AG09309 (cell line): ENCODE measurements at regions not wholly inside any gene's neighbourhood (a gene's known extent, or its start where the extent isn't known, plus 50 kb on each side); places are given as distances from the start of the nearest gene placed in this dataset.

Experiments used
- DNase-seq: peaks from one replicate; pipeline ENCODE4 v3.0.0-alpha.2; 2010; ENCODE audit warnings: low read depth
- H3K4me3 ChIP-seq: 2 replicates; pipeline ENCODE4 v1.5.1; 2011; ENCODE audit warnings: mild to moderate bottlenecking, low read depth, low read length, moderate library complexity; ENCODE audit not compliant: control insufficient read depth
- TF ChIP-seq, protein P1 (sequence below): IDR thresholded peaks from 2 replicates; pipeline ENCODE4 v1.5.1; 2011; ENCODE audit warnings: mild to moderate bottlenecking, low read depth, low read length, inconsistent platforms; ENCODE audit not compliant: insufficient read depth, control insufficient read depth; ENCODE audit errors: missing control alignments

DNA sequence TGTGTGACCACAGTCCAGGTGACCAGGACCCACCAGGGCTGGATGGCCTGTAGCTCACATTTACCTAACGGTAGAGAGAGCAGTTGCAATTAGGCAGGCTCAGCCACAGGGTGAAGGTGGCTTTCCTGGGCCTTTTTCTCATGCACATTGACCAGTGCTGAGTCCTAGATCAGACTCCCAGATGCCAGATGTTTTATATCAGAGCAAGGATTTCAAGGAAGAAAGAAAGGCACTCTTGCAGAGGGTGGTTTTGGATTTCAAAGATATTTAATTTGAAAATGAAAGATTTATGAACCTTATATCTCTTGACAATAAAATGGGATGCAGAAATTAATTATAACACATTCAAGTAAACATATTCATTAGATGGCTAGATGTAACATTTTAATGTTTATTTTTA, 694.2 kb upstream of the GYPC start:
- no peak overlapping the region for H3K4me3 ChIP-seq
- no peak for DNase-seq
- TF ChIP-seq, protein P1, sequence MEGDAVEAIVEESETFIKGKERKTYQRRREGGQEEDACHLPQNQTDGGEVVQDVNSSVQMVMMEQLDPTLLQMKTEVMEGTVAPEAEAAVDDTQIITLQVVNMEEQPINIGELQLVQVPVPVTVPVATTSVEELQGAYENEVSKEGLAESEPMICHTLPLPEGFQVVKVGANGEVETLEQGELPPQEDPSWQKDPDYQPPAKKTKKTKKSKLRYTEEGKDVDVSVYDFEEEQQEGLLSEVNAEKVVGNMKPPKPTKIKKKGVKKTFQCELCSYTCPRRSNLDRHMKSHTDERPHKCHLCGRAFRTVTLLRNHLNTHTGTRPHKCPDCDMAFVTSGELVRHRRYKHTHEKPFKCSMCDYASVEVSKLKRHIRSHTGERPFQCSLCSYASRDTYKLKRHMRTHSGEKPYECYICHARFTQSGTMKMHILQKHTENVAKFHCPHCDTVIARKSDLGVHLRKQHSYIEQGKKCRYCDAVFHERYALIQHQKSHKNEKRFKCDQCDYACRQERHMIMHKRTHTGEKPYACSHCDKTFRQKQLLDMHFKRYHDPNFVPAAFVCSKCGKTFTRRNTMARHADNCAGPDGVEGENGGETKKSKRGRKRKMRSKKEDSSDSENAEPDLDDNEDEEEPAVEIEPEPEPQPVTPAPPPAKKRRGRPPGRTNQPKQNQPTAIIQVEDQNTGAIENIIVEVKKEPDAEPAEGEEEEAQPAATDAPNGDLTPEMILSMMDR = no peak

DNA sequence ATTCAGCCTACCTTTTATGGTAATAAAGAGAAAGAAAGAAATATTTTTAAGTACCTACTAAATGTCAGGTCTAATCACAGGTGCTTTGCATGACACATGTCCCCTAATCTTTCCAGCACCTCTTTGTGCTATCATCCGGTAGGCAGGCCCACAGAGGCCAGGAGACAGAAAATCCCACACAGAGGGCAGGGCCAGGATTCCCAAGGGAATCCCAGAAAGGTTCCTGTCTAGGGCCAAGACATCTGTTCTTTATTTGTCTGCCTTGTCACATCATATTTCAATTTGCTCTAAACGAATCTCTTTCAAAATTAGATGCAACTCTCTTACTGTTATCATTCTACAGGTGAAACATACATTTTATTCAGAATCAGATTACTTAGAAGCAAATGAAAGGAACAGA, 676.1 kb upstream of the GYPC start:
- H3K4me3 ChIP-seq = no peak overlapping the region
- no peak for DNase-seq
- TF ChIP-seq, protein P1 = no peak

DNA sequence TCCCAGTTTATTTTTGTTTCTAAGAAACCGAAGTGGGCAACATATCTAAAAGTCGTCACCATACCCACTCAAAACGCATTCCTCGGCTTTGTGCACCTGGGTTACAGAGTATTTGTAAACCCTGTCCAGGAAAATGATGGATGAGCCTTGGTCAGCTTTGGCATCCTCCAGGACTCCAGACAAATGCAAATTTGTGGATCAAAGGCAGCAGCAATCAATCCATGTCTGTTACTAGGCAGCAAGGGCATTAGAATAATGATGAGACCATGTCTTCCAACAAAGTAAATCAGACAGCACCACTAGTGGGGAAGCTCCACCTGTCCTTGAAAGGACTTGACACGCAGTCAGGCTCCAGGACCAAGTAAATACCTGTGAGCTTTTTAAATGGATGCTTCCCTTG, 672.6 kb upstream of the GYPC start:
- H3K4me3 ChIP-seq = no peak overlapping the region
- no peak for DNase-seq
- TF ChIP-seq, protein P1 = no peak

DNA sequence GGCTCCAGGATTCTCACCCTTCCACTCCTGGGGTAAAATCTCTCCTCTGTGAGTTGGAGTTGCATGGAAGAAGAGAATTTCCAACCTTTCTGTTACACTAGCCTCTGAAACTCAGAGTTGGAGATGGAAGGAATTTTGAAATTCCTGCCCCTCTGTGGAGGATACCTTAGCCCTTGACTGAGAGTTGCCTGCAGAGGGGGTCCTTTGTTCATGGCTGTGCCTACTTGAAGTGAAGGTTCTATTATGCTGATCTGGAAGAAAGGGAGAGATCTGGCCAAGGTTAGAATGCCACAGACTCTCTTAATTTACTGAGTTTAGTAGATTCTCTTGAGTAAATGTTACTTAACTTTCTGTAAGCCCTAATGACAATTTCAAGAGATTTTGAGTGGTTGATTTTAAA, 626.6 kb upstream of the GYPC start:
- DNase-seq = no peak
- no peak overlapping the region for H3K4me3 ChIP-seq
- TF ChIP-seq, protein P1 = no peak

DNA sequence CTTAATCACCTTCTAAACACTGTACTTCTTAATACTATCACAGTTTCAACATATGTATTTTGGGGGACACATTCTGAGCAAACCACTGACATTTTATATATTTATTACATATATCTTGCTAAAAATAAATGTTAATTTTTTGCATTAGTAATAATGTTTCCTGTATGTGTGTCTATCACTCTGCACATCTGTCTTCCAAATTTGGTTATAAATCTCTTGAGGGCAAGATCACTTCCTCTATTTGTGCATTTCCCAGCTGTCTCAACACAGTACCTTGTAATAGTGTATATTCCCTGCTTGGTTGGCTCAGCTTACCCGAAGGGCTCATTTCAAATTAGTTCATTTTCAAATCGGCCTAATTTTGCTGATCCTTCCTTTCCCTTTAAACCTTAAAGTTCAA, 617.1 kb upstream of the GYPC start:
- TF ChIP-seq, protein P1 = no peak
- H3K4me3 ChIP-seq = no peak overlapping the region
- DNase-seq = no peak

DNA sequence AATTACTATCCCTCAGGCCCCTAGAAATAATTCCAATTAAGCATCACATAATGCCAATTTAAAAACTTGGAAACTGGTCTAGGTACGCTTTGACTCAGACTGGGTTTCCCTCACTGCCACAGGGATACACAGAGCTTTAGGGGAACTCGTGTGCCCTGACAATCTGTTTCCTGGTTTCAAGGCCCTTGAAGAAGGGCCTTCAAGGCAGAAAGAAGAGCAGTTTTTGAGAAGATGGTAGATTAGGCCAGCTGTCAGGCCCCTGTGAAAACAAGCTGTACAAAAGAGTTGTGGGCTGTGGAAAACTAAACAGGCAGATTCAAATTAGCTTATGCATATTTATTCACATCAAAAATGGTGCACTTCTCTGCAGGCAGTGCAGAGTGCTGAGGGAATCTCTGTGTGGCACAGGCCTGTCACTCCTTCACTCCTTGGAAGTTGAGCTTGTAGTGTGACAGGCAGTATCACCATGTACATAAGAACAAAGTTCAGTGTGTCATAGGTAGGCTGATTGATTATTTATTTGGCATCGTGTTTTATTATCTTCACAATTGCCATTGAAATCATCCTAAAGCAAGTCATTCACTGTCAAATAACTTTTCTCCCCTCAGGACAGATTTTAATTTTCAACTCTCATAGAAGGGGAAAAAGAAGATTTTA, 614.4 kb upstream of the GYPC start:
- TF ChIP-seq, protein P1 = no peak
- no peak overlapping the region for H3K4me3 ChIP-seq
- DNase-seq = no peak
